Cardiac fibroblast (primary cell): ENCODE measurements at regions not wholly inside any gene's neighbourhood (a gene's known extent, or its start where the extent isn't known, plus 50 kb on each side); places are given as distances from the start of the nearest gene placed in this dataset.
A peak's percentile ranks its signal among the peaks of the same experiment; 100 is the strongest.

Source experiments
- DNase-seq, 2 donors: peaks; one replicate each; pipeline versions ENCODE4 v3.0.0 to v3.0.0-alpha.2; 2010; ENCODE audit warnings: low read depth in 2 of 2
- H3K4me3 ChIP-seq, 2 donors: replicated peaks in 1 of 2; 1 replicate in 1 of 2; 2 replicates in 1 of 2; pipeline ENCODE4 v1.5.1; 2011; ENCODE audit warnings: low read depth in 2 of 2, low read length in 2 of 2, mild to moderate bottlenecking in 2 of 2, moderate library complexity in 1 of 2
- CTCF ChIP-seq: IDR thresholded peaks from one replicate; pipeline ENCODE4 v1.5.1; 2011; ENCODE audit warnings: low read depth, mild to moderate bottlenecking, low read length, inconsistent platforms

- DNase-seq, result peak; percentile 5 to 20
- TF ChIP-seq CTCF, result no peak
- H3K4me3 ChIP-seq, result no peak overlapping the region
Measured at GRCh38 chr18:43805646-43806194, 528.4 kb upstream of the SYT4 start.

GRCh38 chr18:43812627-43813026, 535.3 kb upstream of the SYT4 start:
- H3K4me3 ChIP-seq, result no peak overlapping the region
- no peak for TF ChIP-seq CTCF
- no peak for DNase-seq

- H3K4me3 ChIP-seq, result no peak overlapping the region
- no peak for DNase-seq
- TF ChIP-seq CTCF, result no peak
Measured at GRCh38 chr18:43819397-43819796, 542.1 kb upstream of the SYT4 start.

GRCh38 chr18:43819873-43820272, 542.6 kb upstream of the SYT4 start:
- no peak for DNase-seq
- no peak for TF ChIP-seq CTCF
- H3K4me3 ChIP-seq, result no peak overlapping the region

- no peak for DNase-seq
- no peak for TF ChIP-seq CTCF
- H3K4me3 ChIP-seq, result no peak overlapping the region
Measured at GRCh38 chr18:43825768-43826167, 548.5 kb upstream of the SYT4 start.

GRCh38 chr18:43826215-43826614, 548.9 kb upstream of the SYT4 start:
- no peak for TF ChIP-seq CTCF
- no peak overlapping the region for H3K4me3 ChIP-seq
- DNase-seq, result no peak

- DNase-seq, result no peak
- TF ChIP-seq CTCF, result no peak
- no peak overlapping the region for H3K4me3 ChIP-seq
Measured at GRCh38 chr18:43827311-43827710, 550.0 kb upstream of the SYT4 start.
